Neuron (in vitro differentiated cells): ENCODE measurements at regions not wholly inside any gene's neighbourhood (a gene's known extent, or its start where the extent isn't known, plus 50 kb on each side); places are given as distances from the start of the nearest gene placed in this dataset.

Source experiments
- H2AFZ ChIP-seq: one replicate; pipeline ENCODE4 v1.6.1; 2013; ENCODE audit warnings: low read depth, mild to moderate bottlenecking, inconsistent platforms, low read length, moderate library complexity
- H3K27me3 ChIP-seq: one replicate; pipeline ENCODE4 v1.6.1; 2013; ENCODE audit warnings: low read length; ENCODE audit not compliant: insufficient read depth
- H3K36me3 ChIP-seq: one replicate; pipeline ENCODE4 v1.6.1; 2013; ENCODE audit warnings: low read length; ENCODE audit not compliant: insufficient read depth
- H3K4me1 ChIP-seq: one replicate; pipeline ENCODE4 v1.6.1; 2013; ENCODE audit warnings: low read length; ENCODE audit not compliant: insufficient read depth
- H3K4me3 ChIP-seq: 2 replicates; pipeline ENCODE4 v1.5.1; 2013; ENCODE audit warnings: mild to moderate bottlenecking, low read length, moderate library complexity
- H3K9me3 ChIP-seq: one replicate; pipeline ENCODE4 v1.6.1; 2013; ENCODE audit warnings: low read length

DNA sequence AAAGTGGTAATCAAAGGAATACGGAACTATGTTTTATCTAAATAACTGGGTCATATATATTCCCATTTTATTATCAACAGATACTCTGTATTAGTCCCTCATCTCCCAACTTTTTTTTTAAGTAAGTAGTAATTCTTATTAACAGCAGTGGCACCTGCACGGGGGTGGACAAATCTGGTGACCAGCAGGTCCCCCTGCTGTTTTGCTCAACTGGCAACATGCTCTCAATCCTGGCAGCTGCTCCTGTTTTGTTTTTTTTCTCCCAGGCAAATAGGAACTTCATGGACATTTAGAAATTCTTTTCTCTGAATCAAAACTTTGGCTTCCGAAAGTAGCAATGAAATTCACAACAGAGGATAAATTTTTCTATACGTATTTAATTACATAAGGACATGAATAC is 193.5 kb downstream of the SS18 start:
- H3K9me3 ChIP-seq: peaks cover 5% of the 10 kb centered on the region
- H3K4me3 ChIP-seq: no peak overlapping the region
- H2AFZ ChIP-seq: no peak overlapping the region
- no peaks in the 10 kb centered on the region for H3K27me3 ChIP-seq
- H3K4me1 ChIP-seq: peaks cover 4% of the 10 kb centered on the region
- no peaks in the 10 kb centered on the region for H3K36me3 ChIP-seq

DNA sequence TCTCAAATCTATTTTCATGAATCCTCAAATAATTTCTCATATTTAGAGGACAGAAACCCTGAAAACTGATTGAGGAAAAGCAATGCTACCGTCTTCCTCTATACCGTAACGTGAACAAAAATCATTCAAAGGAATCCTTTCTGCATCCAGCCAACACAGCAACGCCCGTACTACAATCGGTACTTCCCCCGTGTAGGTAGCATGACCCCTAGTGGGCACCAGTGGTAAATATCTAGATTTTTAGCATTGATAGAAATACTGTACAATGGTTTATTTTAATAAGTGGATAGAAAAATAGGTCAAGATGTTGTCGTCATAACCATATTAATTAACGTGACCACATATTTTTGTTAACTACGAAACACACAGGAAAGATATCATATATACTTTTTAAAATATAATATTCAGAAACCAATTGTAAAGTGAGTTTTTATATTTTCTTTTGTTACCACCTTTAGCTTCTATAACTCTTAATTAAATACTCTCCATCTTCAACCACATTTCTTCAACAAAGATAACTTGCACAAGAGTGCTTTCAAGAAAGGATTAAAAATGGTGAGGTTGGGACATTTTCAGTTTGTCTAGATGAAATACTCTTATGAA is 194.1 kb downstream of the SS18 start:
- H3K4me1 ChIP-seq: peaks cover 4% of the 10 kb centered on the region
- H2AFZ ChIP-seq: no peak overlapping the region
- H3K27me3 ChIP-seq: no peaks in the 10 kb centered on the region
- no peaks in the 10 kb centered on the region for H3K36me3 ChIP-seq
- H3K4me3 ChIP-seq: no peak overlapping the region
- H3K9me3 ChIP-seq: peaks cover 5% of the 10 kb centered on the region

DNA sequence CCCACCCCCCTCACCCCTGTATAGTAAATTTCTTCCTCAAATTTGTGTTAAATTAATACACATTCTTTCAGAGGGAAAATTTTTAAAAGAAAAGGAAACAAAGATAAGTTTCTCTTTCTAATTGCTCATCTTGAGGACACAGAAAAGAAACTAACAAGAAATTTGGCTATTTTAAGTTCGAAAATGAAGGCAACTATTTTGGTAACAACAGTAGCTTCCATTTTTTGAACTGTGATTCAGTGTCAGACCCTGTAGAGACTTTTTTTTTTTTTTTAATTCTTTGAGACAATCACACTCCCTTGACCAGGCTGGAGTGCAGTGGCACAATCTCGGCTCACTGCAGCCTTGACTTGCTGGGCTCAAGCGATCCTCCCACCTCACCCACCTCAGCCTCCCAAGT is 194.9 kb downstream of the SS18 start:
- no peak overlapping the region for H3K4me3 ChIP-seq
- H2AFZ ChIP-seq: no peak overlapping the region
- H3K9me3 ChIP-seq: peaks cover under 1% of the 10 kb centered on the region
- peaks cover 4% of the 10 kb centered on the region for H3K4me1 ChIP-seq
- H3K36me3 ChIP-seq: no peaks in the 10 kb centered on the region
- no peaks in the 10 kb centered on the region for H3K27me3 ChIP-seq

DNA sequence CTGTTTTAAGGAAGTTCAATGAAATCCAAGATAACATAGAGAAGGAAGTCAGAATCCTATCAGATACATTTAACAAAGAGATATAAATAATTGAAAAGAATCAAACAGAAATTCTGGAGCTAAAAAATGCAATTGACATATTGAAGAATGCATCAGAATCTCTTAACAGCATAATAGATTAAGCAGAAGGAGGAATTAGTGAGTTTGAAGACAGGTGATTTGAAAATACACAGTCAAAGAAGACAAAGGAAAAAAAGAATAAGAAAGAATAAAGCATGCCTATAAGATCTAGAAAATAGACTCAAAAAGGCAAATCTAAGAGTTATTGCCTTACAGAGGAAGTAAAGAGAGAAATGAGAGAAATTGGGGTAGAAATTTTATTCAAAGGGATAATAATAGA is 204.1 kb downstream of the SS18 start:
- Histone ChIP-seq H3K4me1 (no peaks in the 10 kb centered on the region), H3K4me3 (no peak overlapping the region), H2AFZ (no peak overlapping the region), H3K36me3 (no peaks in the 10 kb centered on the region), H3K27me3 (no peaks in the 10 kb centered on the region), H3K9me3 (peaks cover 2% of the 10 kb centered on the region)

DNA sequence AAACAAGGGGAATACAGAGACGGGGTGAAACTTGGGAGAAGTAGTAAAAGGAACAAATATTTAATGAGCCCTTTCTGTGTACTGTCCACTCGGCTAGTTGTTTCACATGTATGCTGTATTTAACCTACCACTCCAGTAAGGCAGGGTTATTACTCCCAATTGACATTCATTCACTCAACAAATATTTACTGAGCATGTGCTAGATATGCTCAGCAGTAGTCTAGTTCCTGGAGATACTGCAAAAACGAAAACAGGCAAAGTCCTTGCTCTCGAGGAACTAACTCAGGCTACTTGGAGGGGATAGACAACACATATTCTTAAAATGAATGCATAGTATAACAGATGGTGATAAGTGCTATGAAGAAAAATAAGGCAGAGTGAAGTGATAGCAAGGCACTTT is 207.3 kb downstream of the SS18 start:
- Histone ChIP-seq H3K27me3 (no peaks in the 10 kb centered on the region), H2AFZ (no peak overlapping the region), H3K9me3 (peaks cover 2% of the 10 kb centered on the region), H3K4me1 (no peaks in the 10 kb centered on the region), H3K4me3 (no peak overlapping the region), H3K36me3 (no peaks in the 10 kb centered on the region)

DNA sequence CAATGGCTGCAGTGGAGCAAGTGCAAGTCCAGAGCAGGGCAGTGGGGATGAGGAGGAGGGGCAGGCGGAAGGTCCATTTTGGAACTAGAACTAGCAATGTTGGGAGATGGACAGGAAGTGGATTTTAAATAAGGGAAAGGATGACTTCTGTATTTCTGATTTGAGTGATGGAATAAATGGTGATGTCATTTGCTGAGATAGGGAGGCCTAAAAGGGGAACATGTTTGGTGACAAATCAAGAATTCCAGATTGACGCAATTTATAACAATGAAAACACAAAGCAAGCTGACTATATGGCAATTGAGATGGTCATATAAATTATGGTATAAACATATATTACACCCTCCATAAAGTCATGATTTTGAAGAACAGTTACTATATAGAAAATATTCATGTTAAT is 209.3 kb downstream of the SS18 start:
- Histone ChIP-seq H3K27me3 (no peaks in the 10 kb centered on the region), H3K4me3 (no peak overlapping the region), H3K36me3 (no peaks in the 10 kb centered on the region), H3K4me1 (no peaks in the 10 kb centered on the region), H2AFZ (no peak overlapping the region), H3K9me3 (peaks cover 2% of the 10 kb centered on the region)

DNA sequence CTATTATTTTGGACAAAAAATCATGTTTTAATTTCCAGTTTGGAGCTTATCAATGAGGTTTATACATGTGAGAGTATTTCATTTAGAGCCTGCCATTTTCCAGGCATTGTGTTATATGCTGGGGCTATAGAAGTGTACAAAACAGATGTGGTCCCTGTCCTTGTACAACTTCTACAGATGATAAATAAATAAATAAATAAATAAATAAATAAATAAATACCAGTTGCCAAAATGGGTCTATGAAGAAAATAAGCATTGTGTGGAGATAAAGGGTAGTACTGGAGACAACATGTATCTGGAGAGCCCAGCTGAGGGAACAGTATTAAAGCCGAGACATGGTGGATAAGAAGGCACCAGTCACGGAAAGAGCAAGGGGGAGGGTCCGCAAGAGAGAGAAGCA is 210.0 kb downstream of the SS18 start:
- no peak overlapping the region for H2AFZ ChIP-seq
- no peaks in the 10 kb centered on the region for H3K4me1 ChIP-seq
- H3K4me3 ChIP-seq: no peak overlapping the region
- H3K9me3 ChIP-seq: no peaks in the 10 kb centered on the region
- H3K27me3 ChIP-seq: no peaks in the 10 kb centered on the region
- H3K36me3 ChIP-seq: no peaks in the 10 kb centered on the region

DNA sequence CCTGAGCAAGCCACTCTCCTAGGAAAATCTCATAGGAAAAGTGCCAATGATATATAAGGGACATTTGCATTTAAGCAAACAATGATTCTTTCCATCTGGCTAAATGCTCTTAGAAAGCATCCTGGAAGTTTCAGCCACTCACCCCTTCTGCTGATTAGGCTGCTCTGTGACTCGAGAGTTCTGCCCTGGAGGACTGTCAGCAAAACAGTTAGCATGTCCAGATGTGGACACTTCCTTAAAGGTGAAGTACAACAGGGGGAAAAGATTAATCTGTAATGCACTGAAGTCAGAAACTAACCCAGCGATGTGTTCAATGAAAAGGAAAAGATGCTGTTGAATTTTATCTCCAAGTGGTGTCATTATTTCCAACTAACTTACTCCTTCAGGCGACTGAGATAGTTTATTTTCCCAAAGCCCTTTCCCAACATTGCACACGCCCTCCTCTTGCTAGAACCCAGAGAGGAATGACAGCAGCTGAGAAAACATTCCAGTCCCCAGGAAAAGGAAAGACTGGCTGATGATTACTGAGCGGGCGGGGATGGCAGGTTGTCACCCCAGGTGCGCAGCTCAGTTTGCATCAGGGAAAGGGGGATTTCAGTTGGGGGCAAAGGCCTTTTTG is 214.0 kb downstream of the SS18 start:
- Histone ChIP-seq H3K4me1 (no peaks in the 10 kb centered on the region), H3K4me3 (no peak overlapping the region), H3K36me3 (no peaks in the 10 kb centered on the region), H3K9me3 (no peaks in the 10 kb centered on the region), H3K27me3 (no peaks in the 10 kb centered on the region), H2AFZ (no peak overlapping the region)

DNA sequence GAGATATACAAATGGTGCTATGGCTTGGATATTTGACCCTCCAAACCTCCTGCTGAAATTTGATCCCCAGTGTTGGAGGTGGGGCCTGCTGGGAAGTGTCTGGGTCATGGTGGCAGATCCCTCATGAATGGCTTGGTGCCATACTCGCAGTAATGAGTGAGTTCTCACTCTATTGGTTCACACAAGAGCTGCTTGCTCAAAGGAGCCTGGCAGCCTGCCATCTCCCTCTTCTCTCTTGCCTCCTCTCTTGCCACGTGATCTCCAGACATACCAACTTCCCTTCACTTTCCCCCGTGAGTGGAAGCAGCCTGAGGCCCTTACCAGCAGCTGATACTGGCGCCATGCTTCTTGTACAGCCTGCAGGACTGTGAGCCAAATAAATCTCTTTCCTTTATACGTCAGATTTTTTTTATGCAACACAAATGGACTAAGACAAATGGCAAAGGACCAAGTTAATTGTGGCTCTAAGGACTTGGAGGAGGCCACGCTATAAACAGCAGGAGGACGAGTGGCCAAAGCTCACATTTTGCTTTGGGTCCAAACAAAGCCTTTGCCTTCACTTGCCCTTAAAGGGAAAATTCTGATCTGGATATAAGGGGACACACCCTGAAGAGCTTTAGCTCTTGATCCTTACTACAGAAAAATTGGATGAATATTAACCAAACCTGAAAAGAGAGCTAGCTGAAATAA is 214.7 kb downstream of the SS18 start:
- H3K9me3 ChIP-seq: no peaks in the 10 kb centered on the region
- no peaks in the 10 kb centered on the region for H3K4me1 ChIP-seq
- no peak overlapping the region for H2AFZ ChIP-seq
- no peaks in the 10 kb centered on the region for H3K36me3 ChIP-seq
- no peak overlapping the region for H3K4me3 ChIP-seq
- no peaks in the 10 kb centered on the region for H3K27me3 ChIP-seq

DNA sequence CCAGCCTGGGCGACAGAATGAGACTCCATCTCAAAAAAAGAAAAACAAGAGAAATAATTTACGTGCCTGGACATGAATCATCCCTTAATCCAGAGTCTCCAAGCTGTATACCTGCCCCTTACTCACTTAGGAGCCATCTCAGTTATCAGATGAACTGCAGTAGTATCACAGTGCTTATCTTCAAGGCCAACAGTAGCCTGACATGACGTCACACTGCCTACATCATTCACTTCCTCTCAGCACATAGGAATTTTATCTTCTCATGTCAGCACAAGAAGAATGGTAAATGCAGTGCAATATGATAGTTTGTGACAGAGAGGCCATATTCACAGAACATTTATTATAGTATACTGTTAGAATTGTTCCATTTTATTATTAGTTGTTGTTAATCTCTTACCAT is 216.6 kb downstream of the SS18 start:
- no peaks in the 10 kb centered on the region for H3K27me3 ChIP-seq
- H3K36me3 ChIP-seq: no peaks in the 10 kb centered on the region
- no peaks in the 10 kb centered on the region for H3K9me3 ChIP-seq
- no peak overlapping the region for H2AFZ ChIP-seq
- no peak overlapping the region for H3K4me3 ChIP-seq
- H3K4me1 ChIP-seq: no peaks in the 10 kb centered on the region

DNA sequence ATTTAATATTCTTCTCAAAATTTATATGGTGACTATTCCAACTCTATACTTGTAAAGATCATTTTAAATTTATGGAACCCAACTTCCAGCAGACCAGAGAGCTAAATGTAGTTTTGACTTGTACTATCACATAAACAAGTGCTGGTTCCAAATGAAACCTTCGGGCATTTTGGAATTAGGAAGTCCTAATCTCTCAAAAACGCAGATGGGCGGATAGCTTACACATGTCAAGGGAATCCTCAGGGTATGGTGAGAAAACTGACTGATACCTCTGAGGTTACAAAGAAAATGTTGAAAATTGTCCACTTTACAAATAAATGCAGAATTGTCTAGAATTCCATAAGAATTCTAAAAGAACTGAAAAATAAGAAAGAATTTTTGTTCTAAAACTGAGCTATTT is 224.1 kb downstream of the SS18 start:
- H3K4me3 ChIP-seq: no peak overlapping the region
- H3K9me3 ChIP-seq: peaks cover 2% of the 10 kb centered on the region
- H3K36me3 ChIP-seq: no peaks in the 10 kb centered on the region
- no peak overlapping the region for H2AFZ ChIP-seq
- H3K27me3 ChIP-seq: no peaks in the 10 kb centered on the region
- H3K4me1 ChIP-seq: no peaks in the 10 kb centered on the region

DNA sequence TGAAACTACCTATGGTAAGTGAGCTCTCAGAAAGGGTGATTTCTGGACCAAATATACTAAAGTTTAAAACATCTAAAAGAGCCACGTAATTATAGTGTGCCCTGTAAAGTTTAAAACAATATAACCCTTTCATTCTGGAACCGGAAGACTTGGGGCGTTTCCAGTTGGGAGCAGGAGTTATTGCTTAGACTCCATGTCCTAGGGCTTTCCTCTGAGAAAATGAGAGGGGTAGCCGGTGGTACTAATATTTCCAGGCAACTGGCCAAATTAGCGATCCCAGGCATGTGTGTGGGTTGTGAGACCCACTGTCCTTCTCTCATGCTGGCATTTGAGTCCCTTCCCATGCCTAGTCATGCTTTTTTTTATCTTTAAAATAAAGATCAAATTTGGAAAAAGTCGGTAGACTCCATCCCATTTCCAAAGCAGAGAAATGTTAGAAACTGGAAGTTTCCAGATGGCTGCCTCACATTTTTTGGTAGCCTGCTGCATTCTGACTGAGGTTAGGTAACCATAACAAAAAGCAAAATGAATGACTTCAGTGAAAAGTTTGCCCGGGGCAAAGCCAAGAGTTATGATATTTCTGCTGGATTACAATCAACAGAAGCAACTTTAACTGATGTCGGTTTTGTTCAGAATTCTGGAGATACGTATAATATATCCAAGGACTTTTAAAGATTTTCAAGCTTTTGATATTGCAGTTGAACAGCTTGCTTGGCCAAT is 227.4 kb downstream of the SS18 start:
- H3K27me3 ChIP-seq: no peaks in the 10 kb centered on the region
- H3K9me3 ChIP-seq: peaks cover 2% of the 10 kb centered on the region
- H3K36me3 ChIP-seq: no peaks in the 10 kb centered on the region
- no peak overlapping the region for H2AFZ ChIP-seq
- no peak overlapping the region for H3K4me3 ChIP-seq
- H3K4me1 ChIP-seq: no peaks in the 10 kb centered on the region

DNA sequence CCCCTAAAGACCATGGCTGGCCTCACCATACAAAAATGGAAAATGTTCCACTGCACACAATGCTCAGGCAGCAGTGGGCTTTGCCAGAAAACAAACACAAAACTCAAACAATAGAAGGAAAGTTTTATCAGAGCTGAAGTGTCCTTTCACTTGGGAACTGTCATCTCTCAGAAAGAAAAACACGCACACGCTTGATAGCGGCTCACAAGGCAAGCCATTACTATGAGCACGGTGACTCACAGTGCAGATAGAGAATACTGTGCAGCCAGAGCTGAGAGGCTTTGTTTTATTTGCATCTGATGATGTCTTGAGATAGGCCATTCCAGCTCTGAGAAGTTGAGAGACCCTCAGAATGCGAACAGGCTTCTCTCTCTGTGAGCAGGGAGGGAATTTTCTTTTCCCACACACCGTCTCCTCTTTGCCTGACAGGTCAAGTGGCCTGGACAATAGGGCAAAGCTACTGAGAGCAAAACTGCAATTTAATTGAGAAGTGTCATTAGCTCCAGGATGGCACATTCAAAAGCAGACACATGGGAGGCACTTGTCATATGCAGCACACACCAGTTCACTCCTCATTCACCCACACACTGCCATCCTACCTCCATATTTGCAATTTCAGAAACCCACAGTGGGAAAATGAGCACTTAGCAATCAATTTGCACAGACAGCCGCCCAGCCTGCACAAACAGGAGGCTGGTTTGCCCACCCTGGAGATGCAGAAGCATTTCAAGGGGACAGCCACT is 236.6 kb downstream of the SS18 start:
- Histone ChIP-seq H3K27me3 (no peaks in the 10 kb centered on the region), H3K4me3 (no peak overlapping the region), H3K4me1 (peaks cover 14% of the 10 kb centered on the region), H3K36me3 (no peaks in the 10 kb centered on the region), H3K9me3 (no peaks in the 10 kb centered on the region), H2AFZ (peak overlapping the region; percentile 7)
